NCI-H2081 (cell line): ENCODE measurements at regions not wholly inside any gene's neighbourhood (a gene's known extent, or its start where the extent isn't known, plus 50 kb on each side); places are given as distances from the start of the nearest gene placed in this dataset.

Source experiments
- DNase-seq, 2 experiments: peaks; one replicate each; lab custom pipeline; 2025; lab: John Stamatoyannopoulos, UW

DNA sequence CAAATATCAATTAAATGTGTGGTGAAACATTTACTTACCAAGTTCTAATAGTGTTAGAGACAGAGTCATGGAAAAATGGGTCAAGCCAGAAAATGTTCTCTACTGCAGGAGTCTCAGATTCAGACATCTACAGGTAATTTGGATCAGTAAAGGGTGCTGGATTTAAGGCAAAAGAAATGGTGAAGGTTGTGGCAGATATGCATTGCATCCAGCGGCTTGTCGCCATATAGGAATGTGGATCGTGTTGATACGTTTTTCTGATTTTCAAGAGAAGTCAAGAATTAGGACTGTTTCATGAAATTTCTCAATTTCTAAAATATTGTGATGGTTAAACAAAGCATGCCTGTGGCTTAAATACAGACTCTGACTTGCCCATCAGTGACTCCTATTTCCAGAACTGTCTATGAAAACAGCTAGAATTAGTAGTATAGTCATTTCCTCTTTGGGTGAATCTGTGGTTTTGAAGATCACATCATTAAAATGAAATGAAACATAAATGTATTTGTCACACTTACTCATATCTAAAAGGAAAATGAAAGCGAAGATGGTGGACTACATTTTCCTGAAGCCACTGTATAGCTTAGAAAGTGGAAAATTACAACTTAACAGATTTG, 110.1 kb upstream of the VEGFC start:
- no peak for DNase-seq

DNA sequence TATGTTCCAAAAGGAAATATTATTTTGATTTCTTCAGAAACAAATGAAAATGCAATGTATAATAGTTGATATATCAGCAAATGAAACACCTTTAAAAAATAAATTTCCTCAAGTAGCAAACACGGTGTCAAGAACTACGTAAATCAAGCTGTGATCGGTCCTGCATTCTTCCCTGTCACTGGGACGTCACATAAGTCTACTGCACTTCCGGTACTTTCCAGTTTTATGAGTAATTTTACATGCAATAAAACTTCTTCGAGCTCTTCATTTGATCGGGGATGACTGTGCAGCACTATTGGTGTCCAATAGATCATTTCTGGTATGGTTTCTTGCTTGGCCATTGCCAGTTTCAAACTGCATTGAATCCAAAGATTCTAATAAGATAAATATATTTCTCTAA, 114.0 kb upstream of the VEGFC start:
- DNase-seq = no peak

DNA sequence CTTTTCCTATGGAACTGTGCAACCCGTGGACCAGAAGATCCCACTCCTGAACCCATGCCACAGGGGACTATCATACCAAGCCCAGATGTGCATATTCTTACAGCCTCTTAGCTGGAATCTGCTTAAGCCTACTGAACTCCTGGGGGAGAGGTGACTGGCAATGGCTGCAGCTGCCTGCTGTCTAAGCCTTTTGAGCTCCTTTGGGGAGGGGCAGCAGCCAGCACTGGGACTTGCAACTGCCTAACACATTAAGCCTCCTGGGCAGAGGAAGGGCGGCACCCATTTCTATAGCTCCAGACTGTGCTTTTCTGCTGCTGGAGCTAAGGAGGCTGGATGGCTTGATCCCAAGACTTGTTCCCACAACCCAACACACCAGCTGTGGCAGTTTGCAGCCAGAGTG, 117.9 kb upstream of the VEGFC start:
- DNase-seq = no peak

DNA sequence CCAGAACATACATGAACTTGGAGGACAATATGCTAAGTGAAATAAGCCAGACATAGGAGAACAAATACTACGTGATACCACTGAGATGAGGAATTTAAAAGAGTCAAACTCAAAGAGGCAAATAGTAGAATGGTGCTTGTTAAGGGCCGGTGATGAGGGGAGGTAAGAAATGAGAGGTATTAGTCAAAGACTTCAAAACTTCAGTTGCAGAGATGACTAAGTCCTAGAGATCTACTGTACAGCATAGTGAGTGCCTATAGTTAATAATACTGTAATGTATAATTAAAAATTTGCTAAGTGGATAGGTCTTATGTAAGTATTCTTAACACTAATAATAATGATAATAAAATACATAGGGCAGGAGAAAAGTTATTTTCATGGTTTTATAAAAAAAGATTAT, 126.9 kb upstream of the VEGFC start:
- DNase-seq = no peak

DNA sequence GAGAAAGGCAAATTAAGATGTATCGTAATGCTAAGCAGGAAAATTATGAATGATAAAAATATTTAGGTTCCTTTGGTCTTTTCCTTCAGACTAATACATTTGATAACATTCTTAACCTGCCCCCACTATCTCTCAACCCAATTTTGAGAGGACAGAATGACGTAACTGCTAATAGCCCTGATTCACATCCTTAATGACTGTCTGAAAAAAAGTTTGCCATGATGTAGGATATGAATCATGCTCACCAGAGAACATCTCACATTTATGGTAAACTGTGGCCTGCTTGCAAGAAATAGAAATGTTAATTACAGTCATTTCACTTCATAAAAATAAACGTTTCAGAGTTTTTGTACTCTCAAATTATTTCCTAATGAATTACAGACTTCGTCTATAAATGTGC, 128.0 kb upstream of the VEGFC start:
- no peak for DNase-seq

DNA sequence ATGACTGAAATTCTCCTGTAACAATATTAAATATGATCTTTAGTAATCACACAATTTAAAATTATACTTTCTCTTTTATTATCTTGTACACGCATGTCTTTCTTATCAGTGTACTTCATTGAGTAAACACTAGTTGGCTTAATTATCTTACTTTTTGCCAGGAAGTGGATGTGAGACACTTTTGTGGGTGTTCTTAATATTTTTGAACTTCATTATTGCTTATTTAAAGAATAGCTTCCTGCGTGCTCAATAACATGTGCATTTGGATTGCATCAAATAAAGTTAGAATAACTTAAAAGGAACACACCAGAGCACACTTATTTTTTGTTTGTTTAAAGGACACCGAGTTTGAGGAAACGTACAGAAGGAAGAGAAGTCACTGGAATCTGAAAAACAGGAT, 128.5 kb upstream of the VEGFC start:
- no peak for DNase-seq

DNA sequence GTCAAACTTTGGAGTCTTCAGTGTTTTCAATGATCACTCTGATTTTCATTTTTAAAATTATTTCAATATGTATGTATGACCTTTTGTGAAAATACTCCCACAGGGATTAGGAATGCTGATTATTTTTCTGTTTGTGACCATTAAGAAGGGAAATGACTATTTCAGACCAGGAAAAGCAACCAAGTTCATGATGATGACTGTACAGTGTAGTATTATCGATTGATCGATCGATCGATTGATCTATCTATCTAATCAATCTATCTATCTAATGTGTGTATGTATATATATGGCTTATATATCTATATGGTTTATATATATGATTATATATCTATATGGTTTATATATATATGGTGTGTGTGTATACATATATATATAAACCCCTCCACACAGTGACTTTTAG, 131.5 kb upstream of the VEGFC start:
- DNase-seq = no peak

DNA sequence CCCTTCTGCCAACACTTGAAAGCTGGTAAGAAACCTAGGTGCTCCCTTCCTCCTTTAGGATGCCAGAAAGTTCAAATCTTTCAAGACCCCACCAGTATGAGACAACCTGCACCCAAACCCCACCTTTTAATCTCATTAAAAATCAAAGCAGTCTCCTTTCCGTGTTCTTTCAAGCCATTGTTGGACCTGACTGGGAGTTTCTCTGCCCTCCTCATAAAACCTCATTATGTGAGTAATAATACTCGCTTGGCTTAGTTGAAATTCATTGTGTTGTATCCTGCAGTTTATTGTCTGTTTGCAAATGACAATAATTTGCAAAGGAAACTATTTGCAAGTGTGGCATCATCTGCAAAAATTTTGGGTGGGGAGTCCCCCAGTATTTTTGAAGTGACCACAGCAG, 133.2 kb upstream of the VEGFC start:
- no peak for DNase-seq

DNA sequence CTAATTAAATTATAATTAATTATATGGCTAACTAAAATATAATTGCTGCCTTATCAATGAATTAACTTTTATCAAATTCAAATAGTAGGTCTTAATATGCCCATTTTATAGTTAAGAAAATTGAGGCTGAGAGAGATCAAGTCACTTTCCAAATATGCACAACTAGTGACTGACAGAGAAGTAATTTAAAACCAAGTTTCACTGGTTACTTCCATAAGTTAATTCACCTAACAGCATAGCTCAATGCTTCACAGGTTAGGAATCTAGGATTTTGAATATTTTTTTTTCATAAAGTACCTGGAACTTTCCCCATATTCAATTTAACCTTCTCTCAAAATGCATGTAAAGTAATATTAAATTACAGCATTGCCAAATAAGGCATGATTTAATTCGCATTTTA, 134.4 kb upstream of the VEGFC start:
- no peak for DNase-seq

DNA sequence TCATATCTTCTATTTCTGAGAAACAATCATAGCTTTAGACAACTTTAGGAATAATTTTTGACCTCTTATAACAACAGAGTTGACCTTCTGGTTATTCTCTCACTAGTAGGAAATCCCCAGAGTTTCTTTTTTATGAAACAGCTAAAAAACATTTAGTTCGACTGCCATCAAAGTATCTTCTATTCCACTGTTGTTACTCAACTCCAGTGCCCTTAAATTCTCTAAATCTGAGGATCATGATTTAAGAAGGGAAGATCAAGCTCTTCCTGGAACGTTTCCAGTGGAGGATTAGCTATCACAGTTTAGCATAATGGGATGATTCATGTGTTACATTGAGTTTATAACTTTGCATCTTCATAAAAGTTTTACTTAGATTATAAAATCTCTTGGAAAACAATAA, 134.9 kb upstream of the VEGFC start:
- no peak for DNase-seq

DNA sequence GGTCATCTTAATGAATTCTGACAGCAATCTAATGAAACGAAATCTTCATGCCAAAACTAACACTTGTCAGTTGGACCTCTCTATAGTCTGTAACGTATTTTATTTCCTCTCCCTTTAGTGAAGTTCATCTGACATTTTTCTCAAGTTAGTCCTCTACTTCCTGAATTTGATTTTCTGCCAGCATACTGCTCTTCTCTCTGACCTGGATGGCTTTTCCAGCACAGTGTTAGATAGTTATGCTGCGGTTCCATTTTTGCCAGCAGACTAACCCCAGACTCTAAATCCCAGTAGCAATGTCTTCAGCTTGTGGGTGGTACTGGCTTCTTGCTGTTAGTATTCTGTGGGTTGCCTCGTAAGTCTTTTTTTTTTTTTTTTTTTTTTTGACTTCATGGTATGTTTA, 146.7 kb upstream of the VEGFC start:
- DNase-seq = no peak

DNA sequence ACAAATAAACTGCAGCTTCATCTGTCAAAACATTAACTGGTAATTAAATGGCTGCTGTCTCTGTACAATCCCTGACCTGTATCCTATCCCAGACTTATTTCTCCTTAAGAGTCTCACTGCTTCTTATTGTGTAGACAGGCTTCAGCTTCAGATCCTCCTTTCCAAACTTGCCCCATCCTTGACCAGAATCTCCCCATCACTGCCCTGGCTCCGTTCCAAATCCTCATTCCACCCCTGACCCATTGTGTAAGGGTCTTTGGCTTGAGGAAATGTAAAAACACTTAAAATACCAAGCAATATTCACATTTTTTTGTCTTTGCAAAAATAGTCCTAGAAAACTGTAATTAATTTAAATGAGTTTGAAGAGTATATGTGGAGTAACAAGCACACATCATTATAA, 152.6 kb upstream of the VEGFC start:
- no peak for DNase-seq

DNA sequence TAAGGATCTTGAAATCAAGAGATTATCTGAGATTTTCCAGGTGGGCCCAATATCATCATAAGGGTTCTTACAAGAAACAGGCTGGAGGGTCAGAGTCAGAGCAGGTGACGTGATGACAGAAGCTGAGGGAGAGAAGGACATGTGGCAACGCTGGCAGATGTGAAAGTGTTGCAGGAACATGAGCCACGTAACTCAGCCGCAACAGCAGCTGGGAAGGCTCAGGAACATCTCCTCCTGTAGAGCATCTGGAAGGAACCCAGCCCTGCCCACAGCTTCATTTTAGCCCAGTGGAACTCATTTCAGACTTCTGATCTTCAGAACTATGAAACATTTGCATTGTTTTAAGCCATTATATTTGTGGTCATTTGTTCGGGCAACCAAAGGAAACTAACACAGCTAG, 156.3 kb upstream of the VEGFC start:
- no peak for DNase-seq

DNA sequence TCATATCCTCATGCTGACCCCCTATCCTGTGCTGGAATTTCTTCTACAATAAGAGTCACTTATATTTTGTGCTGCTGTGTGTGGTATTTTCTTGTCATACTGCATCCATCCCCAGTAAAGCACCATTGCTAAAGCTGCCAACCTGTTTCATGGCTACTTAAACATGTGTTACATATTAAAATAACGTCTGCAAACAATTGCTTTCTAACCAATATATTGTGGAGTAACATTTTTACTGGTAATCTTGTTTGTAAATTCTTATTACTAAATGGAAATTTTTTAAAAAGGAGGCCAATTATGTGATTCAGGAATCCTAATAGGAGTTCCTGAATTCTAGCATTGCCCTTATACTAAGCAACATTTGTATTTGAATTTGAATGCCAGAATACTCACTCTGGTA, 160.3 kb upstream of the VEGFC start:
- DNase-seq = no peak

DNA sequence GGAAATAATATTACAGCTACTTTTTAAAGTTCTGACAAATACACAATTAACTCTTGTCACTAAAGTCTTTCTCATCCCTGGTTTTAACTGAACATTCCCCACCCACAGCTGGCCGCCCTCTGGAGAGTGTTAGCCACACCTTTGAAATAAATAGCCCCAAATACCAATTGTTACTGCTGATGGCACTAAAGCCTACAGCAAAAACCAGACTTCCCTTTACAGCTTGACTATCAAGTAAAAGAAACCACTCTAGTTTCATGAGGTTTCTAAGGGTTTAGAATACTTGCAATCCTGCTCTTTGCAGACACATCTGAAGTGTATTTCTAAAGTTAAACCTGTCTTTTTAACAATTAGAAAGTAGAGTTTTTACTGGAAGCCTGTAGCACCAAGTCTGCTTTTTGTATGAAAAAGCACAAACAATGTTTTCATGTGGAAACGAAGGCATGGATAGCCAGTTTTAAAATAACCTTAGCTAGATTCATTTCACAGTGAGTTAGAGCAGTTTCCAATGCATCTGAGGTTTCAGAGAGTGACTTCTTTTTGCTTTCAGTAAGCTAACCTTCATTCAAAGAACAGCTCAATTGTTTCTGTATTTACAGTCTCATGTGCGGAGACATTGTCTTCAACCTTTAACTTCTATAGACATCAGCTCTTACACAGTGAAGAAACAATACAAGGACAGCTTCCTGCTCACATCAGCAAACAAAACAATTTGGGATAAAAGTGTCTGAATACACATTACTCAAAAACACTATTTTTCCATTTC, 164.8 kb upstream of the VEGFC start:
- no peak for DNase-seq

DNA sequence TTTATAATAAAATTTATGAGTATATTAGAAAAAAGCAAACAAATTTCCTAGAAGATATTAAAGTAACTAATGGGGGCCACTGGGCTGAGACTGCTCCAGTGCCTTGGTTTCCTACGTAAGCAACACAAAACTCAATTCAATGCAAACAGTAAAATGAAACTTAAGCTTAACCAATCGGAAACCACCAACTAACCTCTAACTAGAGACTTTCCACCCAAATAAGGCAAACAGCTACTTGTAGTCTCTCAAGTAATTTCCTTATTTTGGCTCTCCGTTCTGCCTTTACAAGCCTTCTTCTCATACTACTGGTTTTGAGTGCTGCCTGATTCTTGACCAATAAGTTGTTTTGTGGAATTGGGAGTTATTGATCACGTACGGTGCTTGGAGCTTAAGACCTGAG, 167.3 kb upstream of the VEGFC start:
- DNase-seq = no peak

DNA sequence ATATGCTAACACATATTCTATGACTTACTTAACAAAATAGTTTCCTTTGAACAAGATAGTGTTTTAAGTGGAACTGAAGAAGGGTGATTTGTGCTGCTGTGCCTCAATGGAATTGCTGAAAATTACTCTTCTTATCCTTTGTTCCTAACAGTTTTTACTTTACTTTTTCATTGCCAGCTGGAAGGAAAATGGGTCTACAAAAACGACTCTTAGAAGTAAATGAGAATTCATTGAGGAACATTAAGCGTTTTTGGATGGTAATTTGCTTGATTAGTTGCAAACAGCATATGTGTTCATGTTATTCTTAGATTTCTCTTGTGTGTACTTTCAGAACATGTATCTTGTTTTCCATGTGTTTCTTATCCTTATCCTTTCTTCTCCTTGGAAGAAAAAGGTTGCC, 170.4 kb upstream of the VEGFC start:
- no peak for DNase-seq

DNA sequence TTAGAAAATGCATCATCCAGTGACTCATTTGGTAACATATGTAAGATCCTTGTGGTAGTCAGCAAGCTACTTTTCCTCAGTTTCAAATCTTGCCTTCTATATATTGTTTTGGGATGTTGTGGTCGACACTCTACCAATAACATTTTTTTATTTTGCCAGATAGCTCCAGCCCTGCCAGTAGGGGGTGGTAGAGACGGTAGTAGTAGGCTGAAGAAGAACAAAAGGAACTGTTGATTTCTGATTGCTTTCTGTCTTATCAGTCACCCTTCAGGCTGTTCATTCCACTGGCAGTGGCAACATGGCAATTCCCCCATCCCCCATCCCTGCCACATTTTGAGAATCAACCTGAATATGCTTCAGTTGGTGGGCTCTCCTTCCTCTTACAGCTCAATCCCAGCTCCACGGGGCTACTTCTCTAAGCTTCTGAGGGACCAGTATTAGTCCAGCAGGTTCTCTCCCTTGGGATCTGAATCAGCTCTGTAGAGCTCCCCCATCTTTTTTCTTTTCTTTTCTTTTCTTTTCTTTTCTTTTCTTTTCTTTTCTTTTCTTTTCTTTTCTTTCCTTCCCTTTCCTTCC, 171.5 kb upstream of the VEGFC start:
- DNase-seq = no peak

DNA sequence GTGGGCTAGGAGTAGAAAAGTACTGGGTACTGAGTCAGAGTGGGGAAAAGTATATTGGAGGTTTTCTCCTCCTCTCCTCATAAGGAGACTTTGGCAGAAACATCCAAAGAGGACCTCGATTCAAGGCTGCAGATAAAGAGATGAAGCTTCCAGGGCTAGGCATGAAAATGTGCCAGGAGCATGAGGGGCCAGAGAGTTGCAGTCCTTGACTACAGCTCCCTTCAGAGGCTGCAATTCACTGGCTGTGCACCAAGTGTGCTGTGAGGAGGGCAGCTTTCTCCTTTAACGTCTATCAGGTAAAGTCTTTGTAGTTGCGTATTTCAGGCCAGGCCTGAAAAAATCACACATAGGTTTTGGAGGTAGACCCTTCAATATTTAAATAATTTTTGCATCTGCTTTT, 174.9 kb upstream of the VEGFC start:
- DNase-seq = no peak

DNA sequence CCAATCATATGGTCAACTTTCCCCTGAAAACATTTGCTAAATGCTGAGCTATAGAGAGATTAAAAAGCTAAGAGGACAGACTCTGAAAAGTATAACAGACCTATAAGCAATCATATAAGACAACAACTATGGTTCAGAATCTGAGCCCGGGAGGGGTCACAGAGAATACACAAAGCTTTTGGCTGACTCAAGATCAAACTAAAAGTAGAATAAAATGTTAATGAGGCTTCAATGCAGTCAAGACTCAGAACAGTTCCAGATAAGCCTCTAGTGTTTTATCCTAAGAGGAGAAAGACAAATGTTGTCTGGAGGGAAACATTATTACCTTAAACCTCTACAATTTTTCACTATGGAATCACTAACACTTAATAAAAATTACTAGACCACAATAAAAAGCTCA, 175.4 kb upstream of the VEGFC start:
- no peak for DNase-seq

DNA sequence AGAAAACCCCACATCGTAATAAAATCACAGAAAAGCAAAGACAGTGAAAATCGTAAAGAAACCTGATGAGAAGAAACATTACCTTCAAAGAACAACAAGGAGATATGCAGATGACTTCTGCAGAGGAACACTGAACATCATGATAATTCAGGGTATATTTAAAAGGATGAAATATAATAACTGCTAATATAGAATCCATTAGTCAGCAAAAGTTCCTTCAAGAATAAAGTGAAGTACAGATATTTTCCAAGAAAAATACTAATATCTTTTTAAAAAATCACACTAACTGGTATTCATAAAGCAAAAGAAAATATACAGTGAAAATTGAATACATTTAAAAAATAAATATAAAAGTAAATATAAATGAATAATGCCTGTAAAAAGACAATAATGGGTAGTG, 176.3 kb upstream of the VEGFC start:
- DNase-seq = no peak

DNA sequence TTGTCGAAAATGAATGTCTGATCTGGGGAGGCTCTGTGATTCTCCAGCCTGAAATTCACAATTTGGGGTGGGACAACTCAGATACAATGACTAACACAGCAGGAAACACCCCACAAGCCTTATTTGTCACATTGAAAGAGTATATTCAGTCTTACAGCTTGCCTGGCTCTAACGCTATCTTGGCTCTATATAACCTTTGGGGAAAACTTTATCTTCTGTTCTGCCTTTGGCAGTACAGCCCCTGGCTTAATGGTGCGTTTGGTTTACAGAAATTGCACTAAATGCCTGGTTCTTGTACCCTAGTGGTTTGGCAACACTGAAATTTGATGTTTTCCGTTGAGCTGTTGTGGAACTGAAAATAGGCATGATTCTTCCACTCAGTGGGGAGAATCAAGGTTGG, 178.1 kb upstream of the VEGFC start:
- no peak for DNase-seq

DNA sequence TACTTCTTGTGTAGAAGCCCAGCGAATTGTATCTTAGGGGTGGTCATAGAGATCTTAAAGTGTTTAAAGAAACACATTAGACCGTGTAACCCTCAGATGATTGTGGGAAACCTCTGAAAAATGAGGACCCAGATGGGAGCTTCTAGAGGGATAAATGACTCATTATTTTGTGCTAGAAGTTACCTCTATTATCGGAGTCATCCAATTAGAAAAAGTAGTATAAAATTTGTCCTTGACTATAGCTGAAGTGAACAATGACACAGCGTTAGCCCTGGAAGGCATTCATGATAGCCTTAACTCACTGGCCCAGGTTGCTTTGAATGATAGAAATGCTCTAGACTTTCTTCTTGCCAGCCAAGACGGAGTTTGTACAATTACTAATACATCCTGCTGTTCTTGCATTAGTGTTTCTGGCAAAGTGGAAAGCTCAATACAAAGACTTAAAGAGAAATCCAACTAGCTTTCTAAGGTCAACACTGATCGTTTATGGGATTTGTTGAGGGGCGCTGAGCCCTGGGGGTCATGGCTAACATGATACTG, 178.9 kb upstream of the VEGFC start:
- no peak for DNase-seq

DNA sequence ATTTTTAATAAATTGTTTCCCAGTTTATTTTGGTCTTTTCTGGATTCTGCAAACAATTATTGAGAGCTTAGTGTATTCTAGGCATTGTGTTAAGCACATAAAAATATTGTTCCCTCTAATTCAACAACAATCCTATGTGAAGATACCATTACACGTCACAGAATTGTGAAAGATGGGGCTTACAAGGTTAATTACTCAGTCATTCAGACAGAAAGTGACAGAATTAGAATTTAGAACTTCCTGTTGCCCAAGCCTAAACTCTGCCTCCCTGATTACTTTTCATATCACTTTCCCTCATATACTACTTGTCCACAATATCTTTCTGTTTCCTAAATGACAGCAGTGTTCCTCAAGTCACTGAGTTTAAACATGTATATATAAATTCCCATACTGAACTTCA, 186.7 kb upstream of the VEGFC start:
- no peak for DNase-seq
